SKM-1 (cell line): ENCODE measurements at regions not wholly inside any gene's neighbourhood (a gene's known extent, or its start where the extent isn't known, plus 50 kb on each side); places are given as distances from the start of the nearest gene placed in this dataset.
"Not testable (repeated sequence)": the region's sequence is repeated elsewhere in the genome, so short reads cannot be mapped to it uniquely, and the experiment has no call there.

Source experiments
- DNase-seq: peaks from one replicate; lab custom pipeline; 2025; ENCODE audit not compliant: unreplicated experiment; lab: John Stamatoyannopoulos, UW

- no peak for DNase-seq
Observed at GRCh38 chr11:81220146-81220895, 1513.3 kb downstream of the FAM181B start.

GRCh38 chr11:81219661-81220060, 1514.0 kb downstream of the FAM181B start:
- no peak for DNase-seq

GRCh38 chr11:81218440-81218839, 1515.2 kb downstream of the FAM181B start:
- no peak for DNase-seq

GRCh38 chr11:81211050-81211449, 1522.6 kb downstream of the FAM181B start:
- DNase-seq: no peak

GRCh38 chr11:81207421-81208054, 1526.1 kb downstream of the FAM181B start:
- no peak for DNase-seq

- no peak for DNase-seq
Observed at GRCh38 chr11:81203876-81204275, 1529.8 kb downstream of the FAM181B start.

GRCh38 chr11:81197396-81197795, 1536.3 kb downstream of the FAM181B start:
- no peak for DNase-seq

- no peak for DNase-seq
Observed at GRCh38 chr11:81192516-81192915, 1541.1 kb downstream of the FAM181B start.

GRCh38 chr11:81190546-81190945, 1543.1 kb downstream of the FAM181B start:
- DNase-seq: no peak

- DNase-seq: not testable (repeated sequence)
Observed at GRCh38 chr11:81187033-81187432, 1546.6 kb downstream of the FAM181B start.

- DNase-seq: no peak
Observed at GRCh38 chr11:81174646-81175330, 1558.9 kb downstream of the FAM181B start.

- no peak for DNase-seq
Observed at GRCh38 chr11:81165164-81165563, 1568.5 kb downstream of the FAM181B start.

GRCh38 chr11:81159900-81160299, 1573.8 kb downstream of the FAM181B start:
- no peak for DNase-seq

GRCh38 chr11:81135570-81135969, 1598.1 kb downstream of the FAM181B start:
- DNase-seq: no peak

- no peak for DNase-seq
Observed at GRCh38 chr11:81129618-81130017, 1604.0 kb downstream of the FAM181B start.

- DNase-seq: no peak
Observed at GRCh38 chr11:81112718-81113117, 1620.9 kb downstream of the FAM181B start.

- no peak for DNase-seq
Observed at GRCh38 chr11:81104051-81104450, 1629.6 kb downstream of the FAM181B start.

GRCh38 chr11:81098471-81098870, 1635.2 kb downstream of the FAM181B start:
- DNase-seq: no peak

- DNase-seq: no peak
Observed at GRCh38 chr11:81092522-81092921, 1641.1 kb downstream of the FAM181B start.

GRCh38 chr11:81089242-81089641, 1644.4 kb downstream of the FAM181B start:
- DNase-seq: no peak

- no peak for DNase-seq
Observed at GRCh38 chr11:81080476-81080875, 1639.6 kb upstream of the TENM4 start.

- no peak for DNase-seq
Observed at GRCh38 chr11:81072273-81072672, 1631.4 kb upstream of the TENM4 start.
